Mesenchymal stem cell (in vitro differentiated cells and primary cell): ENCODE measurements at regions not wholly inside any gene's neighbourhood (a gene's known extent, or its start where the extent isn't known, plus 50 kb on each side); places are given as distances from the start of the nearest gene placed in this dataset. TPM values are rescaled to one million over a fixed set of nuclear protein-coding genes. Genes with fewer than 3 reads are reported as not detected.

Source experiments
- small RNA-seq: library from polyadenylated mRNA; stranded (forward); fragments of <200 nt; extraction: miRNeasy Mini kit (QIAGEN cat#:217004); gene quantifications from one replicate; pipeline ENCODE3, GENCODE V24; 2013; ENCODE audit warnings: low read depth

Small RNA genes lying in the stretch of these regions (small RNA-seq; reads per million reads assigned to genes)
- gene RNU6-279P (not detected), gene RNU6-871P (not detected)
